Osteoblast (primary cell): ENCODE measurements at regions not wholly inside any gene's neighbourhood (a gene's known extent, or its start where the extent isn't known, plus 50 kb on each side); places are given as distances from the start of the nearest gene placed in this dataset.

Source experiments
- DNase-seq: peaks from one replicate; pipeline ENCODE4 v3.0.0; 2011; ENCODE audit warnings: low spot score, mixed read lengths; ENCODE audit not compliant: insufficient read length; ENCODE audit errors: missing footprints
- H2AFZ ChIP-seq: 2 replicates; pipeline ENCODE4 v1.6.0; 2011; ENCODE audit warnings: mild to moderate bottlenecking, low read length
- H3K27ac ChIP-seq: 2 replicates; pipeline ENCODE4 v1.5.1; 2011; ENCODE audit warnings: mild to moderate bottlenecking, low read depth, low read length, moderate library complexity
- H3K27me3 ChIP-seq: 2 replicates; pipeline ENCODE4 v1.6.0; 2012; ENCODE audit warnings: mild to moderate bottlenecking, control low read depth, inconsistent platforms, low read length, moderate library complexity; ENCODE audit not compliant: insufficient read depth
- H3K36me3 ChIP-seq: 2 replicates; pipeline ENCODE4 v1.5.1; 2011; ENCODE audit warnings: mild to moderate bottlenecking, low read length, control low read depth, moderate library complexity; ENCODE audit not compliant: insufficient read depth
- H3K4me1 ChIP-seq: 2 replicates; pipeline ENCODE4 v1.5.1; 2011; ENCODE audit warnings: mild to moderate bottlenecking, low read length, control low read depth, moderate library complexity; ENCODE audit not compliant: insufficient read depth
- H3K4me2 ChIP-seq: 2 replicates; pipeline ENCODE4 v1.6.0; 2011; ENCODE audit warnings: mild to moderate bottlenecking, low read length; ENCODE audit not compliant: insufficient read depth
- H3K4me3 ChIP-seq: fragments of 200-600 bp; sonication (generic); 3 replicates; pipeline ENCODE4 v1.5.1; 2012; ENCODE audit warnings: mild to moderate bottlenecking, low read length, inconsistent platforms; ENCODE audit not compliant: insufficient read depth
- H3K79me2 ChIP-seq: 2 replicates; pipeline ENCODE4 v1.6.0; 2012; ENCODE audit warnings: mild to moderate bottlenecking, low read length, control low read depth, inconsistent platforms; ENCODE audit not compliant: insufficient read depth
- H3K9me3 ChIP-seq: 2 replicates; pipeline ENCODE4 v1.5.1; 2011; ENCODE audit warnings: low read depth, low read length, control low read depth
- H4K20me1 ChIP-seq: 2 replicates; pipeline ENCODE4 v1.6.0; 2012; ENCODE audit warnings: mild to moderate bottlenecking, low read length, control low read depth; ENCODE audit not compliant: insufficient read depth
- TF ChIP-seq, protein P1 (sequence below): IDR thresholded peaks from 2 replicates; pipeline ENCODE4 v1.5.1; 2011; ENCODE audit warnings: mild to moderate bottlenecking, low read depth, low read length, moderate library complexity; ENCODE audit errors: extremely low read depth

DNA sequence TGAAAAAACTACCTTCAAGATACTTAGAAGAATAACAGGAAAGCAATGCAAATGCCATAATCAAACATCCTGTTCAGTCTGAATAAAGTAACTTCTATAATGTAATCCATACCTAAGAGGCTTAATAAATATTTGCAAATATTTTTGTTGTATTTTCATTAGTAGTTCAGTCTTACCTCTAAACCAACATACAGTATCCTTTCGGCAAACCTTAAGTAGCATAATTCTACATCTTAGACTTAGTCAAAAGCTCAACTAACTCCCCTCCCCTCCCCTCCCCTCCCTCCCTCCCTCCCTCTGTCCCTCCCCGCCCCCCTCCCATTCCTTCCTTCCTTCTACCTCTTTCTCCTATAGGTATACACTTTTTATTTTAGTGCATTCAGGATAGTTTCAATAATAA lies 1373.2 kb downstream of the SUCLG1 start:
- no peaks in the 10 kb centered on the region for H4K20me1 ChIP-seq
- H3K4me1 ChIP-seq = peaks cover 4% of the 10 kb centered on the region
- no peaks in the 10 kb centered on the region for H3K79me2 ChIP-seq
- no peak for DNase-seq
- H3K27ac ChIP-seq = no peak overlapping the region
- H3K27me3 ChIP-seq = no peaks in the 10 kb centered on the region
- H2AFZ ChIP-seq = no peak overlapping the region
- H3K4me2 ChIP-seq = no peak overlapping the region
- no peaks in the 10 kb centered on the region for H3K9me3 ChIP-seq
- H3K36me3 ChIP-seq = no peaks in the 10 kb centered on the region
- TF ChIP-seq, protein P1, sequence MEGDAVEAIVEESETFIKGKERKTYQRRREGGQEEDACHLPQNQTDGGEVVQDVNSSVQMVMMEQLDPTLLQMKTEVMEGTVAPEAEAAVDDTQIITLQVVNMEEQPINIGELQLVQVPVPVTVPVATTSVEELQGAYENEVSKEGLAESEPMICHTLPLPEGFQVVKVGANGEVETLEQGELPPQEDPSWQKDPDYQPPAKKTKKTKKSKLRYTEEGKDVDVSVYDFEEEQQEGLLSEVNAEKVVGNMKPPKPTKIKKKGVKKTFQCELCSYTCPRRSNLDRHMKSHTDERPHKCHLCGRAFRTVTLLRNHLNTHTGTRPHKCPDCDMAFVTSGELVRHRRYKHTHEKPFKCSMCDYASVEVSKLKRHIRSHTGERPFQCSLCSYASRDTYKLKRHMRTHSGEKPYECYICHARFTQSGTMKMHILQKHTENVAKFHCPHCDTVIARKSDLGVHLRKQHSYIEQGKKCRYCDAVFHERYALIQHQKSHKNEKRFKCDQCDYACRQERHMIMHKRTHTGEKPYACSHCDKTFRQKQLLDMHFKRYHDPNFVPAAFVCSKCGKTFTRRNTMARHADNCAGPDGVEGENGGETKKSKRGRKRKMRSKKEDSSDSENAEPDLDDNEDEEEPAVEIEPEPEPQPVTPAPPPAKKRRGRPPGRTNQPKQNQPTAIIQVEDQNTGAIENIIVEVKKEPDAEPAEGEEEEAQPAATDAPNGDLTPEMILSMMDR = no peak
- H3K4me3 ChIP-seq = no peak overlapping the region

DNA sequence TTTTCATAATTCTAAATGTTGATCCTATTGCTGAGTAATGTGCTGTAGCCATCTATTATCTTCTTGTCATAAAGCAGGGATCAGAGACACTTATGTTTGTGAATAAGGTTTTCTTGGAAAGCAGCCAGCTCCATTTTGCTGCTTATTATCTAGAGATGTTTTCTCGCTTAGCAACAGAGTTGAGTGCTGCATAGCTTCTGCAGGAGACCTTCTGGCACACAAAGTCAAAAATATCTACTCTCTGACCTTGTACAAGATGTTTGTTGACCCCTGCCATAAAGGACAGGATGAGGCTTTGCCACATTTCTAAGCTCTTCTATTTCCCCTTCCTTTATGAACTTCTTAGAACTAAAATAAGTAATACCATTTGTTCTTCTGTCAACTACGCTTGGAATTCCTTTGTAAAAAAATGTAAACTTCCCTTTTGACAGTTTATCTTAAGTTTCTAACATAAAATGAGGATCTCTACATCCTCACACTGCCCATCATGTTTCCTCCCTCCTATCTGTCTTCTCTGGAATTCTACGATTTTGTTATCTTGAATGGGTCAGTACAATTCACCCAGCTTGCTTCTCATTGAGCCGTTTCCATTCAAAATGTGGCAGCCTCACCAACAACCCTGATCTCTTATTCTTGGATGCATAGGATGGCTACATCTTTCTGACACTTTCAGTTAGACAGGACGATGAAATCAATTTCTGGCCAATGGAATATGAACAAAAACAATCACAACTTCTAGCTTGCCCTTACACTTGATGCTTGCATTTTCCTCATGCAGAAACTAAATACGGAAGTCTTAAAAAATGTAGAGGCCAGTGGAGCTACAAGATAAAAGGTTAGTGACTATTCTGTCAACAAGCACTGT lies 1377.0 kb downstream of the SUCLG1 start:
- H4K20me1 ChIP-seq = no peaks in the 10 kb centered on the region
- H3K27ac ChIP-seq = no peak overlapping the region
- no peak overlapping the region for H3K4me2 ChIP-seq
- DNase-seq = peak; percentile 14
- no peaks in the 10 kb centered on the region for H3K79me2 ChIP-seq
- peaks cover 4% of the 10 kb centered on the region for H3K4me1 ChIP-seq
- no peaks in the 10 kb centered on the region for H3K9me3 ChIP-seq
- H2AFZ ChIP-seq = no peak overlapping the region
- no peaks in the 10 kb centered on the region for H3K27me3 ChIP-seq
- no peak overlapping the region for H3K4me3 ChIP-seq
- TF ChIP-seq, protein P1 = no peak
- H3K36me3 ChIP-seq = no peaks in the 10 kb centered on the region

DNA sequence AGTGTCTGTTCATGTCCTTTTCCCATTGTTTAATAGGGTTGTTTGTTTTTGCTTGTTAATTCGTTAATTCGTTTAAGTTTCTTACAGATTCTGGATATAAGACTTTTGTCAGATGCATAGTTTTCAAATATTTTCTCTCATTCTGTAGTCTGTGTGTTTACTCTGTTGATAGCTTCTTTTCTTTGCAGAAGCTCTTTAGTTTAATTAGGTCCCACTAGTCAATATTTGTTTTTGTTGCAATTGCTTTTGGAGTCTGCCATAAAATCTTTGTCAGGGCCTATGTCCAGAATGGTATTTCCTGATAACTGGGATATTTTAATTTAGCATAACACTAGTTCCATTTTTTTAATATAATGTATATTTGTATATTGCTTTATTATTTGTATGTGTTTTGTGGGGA lies 1380.1 kb downstream of the SUCLG1 start:
- TF ChIP-seq, protein P1 = no peak
- H3K4me3 ChIP-seq = no peak overlapping the region
- peaks cover 4% of the 10 kb centered on the region for H3K4me1 ChIP-seq
- no peaks in the 10 kb centered on the region for H3K27me3 ChIP-seq
- DNase-seq = no peak
- no peaks in the 10 kb centered on the region for H3K9me3 ChIP-seq
- no peaks in the 10 kb centered on the region for H3K36me3 ChIP-seq
- H3K79me2 ChIP-seq = no peaks in the 10 kb centered on the region
- no peaks in the 10 kb centered on the region for H4K20me1 ChIP-seq
- H2AFZ ChIP-seq = no peak overlapping the region
- H3K4me2 ChIP-seq = no peak overlapping the region
- no peak overlapping the region for H3K27ac ChIP-seq

DNA sequence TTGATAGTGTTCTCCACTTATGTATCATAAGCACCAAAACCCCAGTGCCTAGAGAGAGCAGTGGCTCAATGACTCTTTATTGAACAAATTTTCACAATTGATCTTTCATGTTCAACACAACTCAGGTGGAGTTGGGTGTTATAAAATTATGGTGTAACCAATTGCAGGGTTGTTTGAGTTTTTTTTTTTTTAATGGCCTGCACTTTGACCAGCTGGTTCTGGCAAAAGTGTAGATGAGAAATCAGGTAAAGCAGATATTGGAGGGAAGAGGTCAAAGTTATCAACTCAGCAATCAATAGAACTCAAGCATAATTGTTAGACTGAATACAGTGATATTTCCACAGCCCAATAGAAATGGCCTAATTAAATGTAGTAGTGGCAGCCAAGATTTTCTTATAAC lies 1386.3 kb downstream of the SUCLG1 start:
- no peaks in the 10 kb centered on the region for H3K4me1 ChIP-seq
- H3K36me3 ChIP-seq = no peaks in the 10 kb centered on the region
- no peak for DNase-seq
- H2AFZ ChIP-seq = no peak overlapping the region
- no peak overlapping the region for H3K27ac ChIP-seq
- TF ChIP-seq, protein P1 = no peak
- H3K4me2 ChIP-seq = no peak overlapping the region
- no peak overlapping the region for H3K4me3 ChIP-seq
- no peaks in the 10 kb centered on the region for H3K9me3 ChIP-seq
- H3K27me3 ChIP-seq = no peaks in the 10 kb centered on the region
- H4K20me1 ChIP-seq = no peaks in the 10 kb centered on the region
- H3K79me2 ChIP-seq = no peaks in the 10 kb centered on the region
